A549 (cell line): ENCODE measurements at regions not wholly inside any gene's neighbourhood (a gene's known extent, or its start where the extent isn't known, plus 50 kb on each side); places are given as distances from the start of the nearest gene placed in this dataset.

Experiments
- ATAC-seq, 2 experiments: fragments of 200-7000 bp in 1 of 2; fragments of >200 bp in 1 of 2; cut with Nextera tagmentation in 1 of 2; cut with Tn5 transposase in 1 of 2; 3 replicates each; pipeline versions ENCODE4 v1.8.0 to v1.9.1; 2018 to 2020; ENCODE audit warnings: mild to moderate bottlenecking in 1 of 2, moderate library complexity in 1 of 2
- CTCF ChIA-PET: fragments of 300-600 bp; sonication (Branson Sonifier 250); formaldehyde crosslinking; extraction: SDS; loops from one replicate; lab custom pipeline; 2021; ENCODE audit warnings: antibody characterized with exemption, inconsistent platforms; lab: Yijun Ruan, JAX
- POLR2A ChIA-PET: fragments of 350-600 bp; formaldehyde crosslinking; extraction: SDS; loops from one replicate; lab custom pipeline; 2021; ENCODE audit warnings: antibody characterized with exemption, inconsistent platforms; lab: Yijun Ruan, JAX
- DNase-seq, 2 experiments: peaks; one replicate each; pipeline versions ENCODE4 v3.0.0 to v3.0.0-alpha.2; 2011 to 2016; ENCODE audit warnings: low read depth in 1 of 2, low spot score in 1 of 2
- FAIRE-seq: peaks from 2 replicates; lab custom pipeline; 2011; peaks lifted over from hg19 to GRCh38; lab: Jason Lieb, UNC
- H3K27ac ChIP-seq, 2 experiments: fragments of >200 bp; sonication (Bioruptor Twin); formaldehyde crosslinking; 3 replicates each; pipeline ENCODE4 v1.5.1; 2016 to 2017
- H3K4me1 ChIP-seq: fragments of >200 bp; sonication (Bioruptor Twin); formaldehyde crosslinking; 3 replicates; pipeline ENCODE4 v1.6.1; 2016
- H3K4me2 ChIP-seq: fragments of >200 bp; sonication (Bioruptor Twin); formaldehyde crosslinking; 3 replicates; pipeline ENCODE4 v1.6.1; 2016
- H3K4me3 ChIP-seq: fragments of >200 bp; sonication (Bioruptor Twin); formaldehyde crosslinking; 3 replicates; pipeline ENCODE4 v1.5.1; 2016
- H3K9me3 ChIP-seq: fragments of >200 bp; sonication (Bioruptor Twin); formaldehyde crosslinking; 3 replicates; pipeline ENCODE4 v1.6.1; 2016
- CBX8 ChIP-seq: fragments of 200-600 bp; sonication (generic); IDR thresholded peaks from 2 replicates; pipeline ENCODE4 v1.6.1; 2016
- CEBPB ChIP-seq, 2 experiments: fragments of >200 bp in 1 of 2; sonication (Bioruptor Twin) in 1 of 2; formaldehyde crosslinking in 1 of 2; IDR thresholded peaks; 2 replicates each; pipeline ENCODE4 v1.6.1; 2012 to 2016
- CTCF ChIP-seq: fragments of >200 bp; sonication (Bioruptor Twin); formaldehyde crosslinking; IDR thresholded peaks from 3 replicates; pipeline ENCODE4 v1.5.1; 2016
- E2F6 ChIP-seq: IDR thresholded peaks from 2 replicates; pipeline ENCODE4 v1.6.1; 2012; ENCODE audit warnings: low read depth, borderline replicate concordance
- GATA3 ChIP-seq: IDR thresholded peaks from 2 replicates; pipeline ENCODE4 v1.6.1; 2012; ENCODE audit warnings: borderline replicate concordance
- HDAC2 ChIP-seq: fragments of 200-600 bp; sonication (generic); IDR thresholded peaks from 2 replicates; pipeline ENCODE4 v1.6.1; 2016
- HEYL ChIP-seq: fragments of 250-450 bp; sonication (Bioruptor Pico); IDR thresholded peaks from 2 replicates; pipeline ENCODE4 v1.8.0; 2021; ENCODE audit warnings: mild to moderate bottlenecking, moderate library complexity
- HMGXB4 ChIP-seq: fragments of 250-450 bp; sonication (Bioruptor Pico); IDR thresholded peaks from 2 replicates; pipeline ENCODE4 v1.5.0; 2021; ENCODE audit warnings: mild to moderate bottlenecking, moderate library complexity, borderline replicate concordance
- HOXA7 ChIP-seq: fragments of 250-450 bp; sonication (Bioruptor Pico); IDR thresholded peaks from 2 replicates; pipeline ENCODE4 v1.5.0; 2020; ENCODE audit warnings: mild to moderate bottlenecking, moderate library complexity
- JUN ChIP-seq, 2 experiments: fragments of >200 bp; sonication (Bioruptor Twin); formaldehyde crosslinking; IDR thresholded peaks; 2 replicates in 1 of 2; 3 replicates in 1 of 2; pipeline ENCODE4 v1.6.1; 2016 to 2017
- KDM1A ChIP-seq: fragments of 200-600 bp; sonication (generic); IDR thresholded peaks from 2 replicates; pipeline ENCODE4 v1.6.1; 2016; ENCODE audit warnings: low read depth, mild to moderate bottlenecking
- MAFK ChIP-seq: fragments of 450-650 bp; IDR thresholded peaks from 2 replicates; pipeline ENCODE4 v1.6.1; 2014; ENCODE audit not compliant: partially characterized antibody
- MAX ChIP-seq: IDR thresholded peaks from 2 replicates; pipeline ENCODE4 v1.6.1; 2012
- RAD21 ChIP-seq, 2 experiments: fragments of >200 bp in 1 of 2; sonication (Bioruptor Twin) in 1 of 2; formaldehyde crosslinking in 1 of 2; IDR thresholded peaks in 1 of 2; conservative IDR thresholded peaks in 1 of 2; 2 replicates in 1 of 2; 3 replicates in 1 of 2; pipeline ENCODE4 v1.6.1; 2012 to 2018; ENCODE audit warnings: inconsistent platforms in 1 of 2
- RNF2 ChIP-seq: fragments of 200-600 bp; sonication (generic); IDR thresholded peaks from 2 replicates; pipeline ENCODE4 v1.6.1; 2016; ENCODE audit warnings: low read depth, mild to moderate bottlenecking, antibody characterized with exemption, moderate library complexity, borderline replicate concordance
- SMC3 ChIP-seq: fragments of >200 bp; sonication (Bioruptor Twin); formaldehyde crosslinking; IDR thresholded peaks from 3 replicates; pipeline ENCODE4 v1.6.1; 2018; ENCODE audit warnings: inconsistent platforms
- TFCP2L1 ChIP-seq: fragments of 250-450 bp; sonication (Bioruptor Pico); IDR thresholded peaks from 2 replicates; pipeline ENCODE4 v1.5.0; 2021; ENCODE audit warnings: mild to moderate bottlenecking
- ZSCAN20 ChIP-seq: fragments of 250-450 bp; sonication (Bioruptor Pico); IDR thresholded peaks from 2 replicates; pipeline ENCODE4 v1.8.0; 2022; ENCODE audit warnings: mild to moderate bottlenecking, moderate library complexity
- WGBS: methylation state at CpG from one replicate; pipeline ENCODE4 v1.1.6; 2017; ENCODE audit errors: missing lambda C conversion rate; 5-methylcytosine and 5-hydroxymethylcytosine counted together

- FAIRE-seq, result no peak
- DNase-seq, result no peak
- H3K4me2 ChIP-seq, result no peak overlapping the region
- WGBS, result 87% methylated on average over 5 of the region's 5 CpGs
- ChIA-PET CTCF (interaction anchor here (3.2 kb wide), 1 partner anchor 588 kb away, joined by 20 read pairs; no protein-coding TSS in a partner anchor), POLR2A (no interaction called here)
- no peaks in the 10 kb centered on the region for H3K9me3 ChIP-seq
- no peaks in the 10 kb centered on the region for H3K4me1 ChIP-seq
- TF ChIP-seq HMGXB4 (CRISPR knock-in tag) (no peak), MAFK (peak; percentile 4), ZSCAN20 (CRISPR knock-in tag) (no peak)
- ATAC-seq, result no peak
- H3K4me3 ChIP-seq, result no peak overlapping the region
- H3K27ac ChIP-seq, result no peak overlapping the region
Measured at GRCh38 chr14:26982071-26982470, 384.2 kb upstream of the NOVA1 start.

GRCh38 chr14:26984311-26985177, 386.7 kb upstream of the NOVA1 start:
- ATAC-seq (peak; percentile 85 to 91; a peak in 5 of 6 replicates), DNase-seq (peak in 1 of 2 experiments; percentile 77)
- CTCF ChIA-PET, result interaction anchor here (0.6 to 3.2 kb wide), 18 partner anchors 8 to 623 kb away, joined by 3 to 20 read pairs (median 4); no protein-coding TSS in a partner anchor
- H3K27ac ChIP-seq, result peak overlapping the region; percentile 28 to 56; a peak in 3 of 6 replicates
- TF ChIP-seq HDAC2 (no peak), HOXA7 (CRISPR knock-in tag) (no peak), MAX (no peak), HEYL (CRISPR knock-in tag) (no peak), RNF2 (no peak), CBX8 (no peak), TFCP2L1 (CRISPR knock-in tag) (no peak), E2F6 (no peak), CEBPB (IDR thresholded peaks at IDR 0.05) (no peak), RAD21 (conservative IDR thresholded peaks at IDR 0.05 in 1 of 2, IDR thresholded peaks at IDR 0.05 in 1 of 2) (peak; percentile 84 to 89), CTCF (peak; percentile 81), KDM1A (no peak), JUN (IDR thresholded peaks at IDR 0.05) (no peak), SMC3 (peak; percentile 95), GATA3 (no peak)
- TF ChIP-seq, all 56 proteins: peak for 3
- peak; percentile 94 for FAIRE-seq
- 19% methylated on average over 9 of the region's 9 CpGs for WGBS
- no peak overlapping the region for H3K4me3 ChIP-seq
- H3K4me2 ChIP-seq, result peak overlapping the region; percentile 50
- POLR2A ChIA-PET, result no interaction called here
- no peaks in the 10 kb centered on the region for H3K9me3 ChIP-seq
- no peaks in the 10 kb centered on the region for H3K4me1 ChIP-seq
